ENCODE measurements at regions not wholly inside any gene's neighbourhood (a gene's known extent, or its start where the extent isn't known, plus 50 kb on each side); places are given as distances from the start of the nearest gene placed in this dataset.

- Histone ChIP-seq H2BK15ac (ENCODE audit: low read length) (no peak overlapping the region), H3K4me3 (ENCODE audit: extremely low read depth in 1 of 4, insufficient read depth in 2 of 4, low read depth in 3 of 4, low read length in 4 of 4) (no peak overlapping the region), H4K91ac (replicated peaks; ENCODE audit: insufficient read length, low read length) (no peak overlapping the region), H3K4ac (replicated peaks; ENCODE audit: insufficient read length, low read depth, low read length) (no peak overlapping the region), H3K9me3 (ENCODE audit: insufficient read depth in 2 of 2, low read depth in 1 of 2, low read length in 1 of 2) (no peaks in the 10 kb centered on the region), H2AFZ (ENCODE audit: low read length) (no peak overlapping the region), H3K23ac (ENCODE audit: insufficient read length) (no peak overlapping the region), H3K27me3 (replicated peaks in 1 of 4; ENCODE audit: control insufficient read depth in 3 of 4, extremely low read depth in 1 of 4, insufficient read depth in 3 of 4, low read length in 3 of 4) (no peaks in the 10 kb centered on the region), H3K79me2 (ENCODE audit: control insufficient read depth in 1 of 2, insufficient read depth in 2 of 2, low read length in 2 of 2) (no peaks in the 10 kb centered on the region), H3K4me2 (ENCODE audit: insufficient read depth in 1 of 2, low read depth in 2 of 2, low read length in 2 of 2) (no peak overlapping the region), H4K20me1 (replicated peaks in 1 of 2; ENCODE audit: control insufficient read depth in 1 of 2, insufficient read depth in 2 of 2, low read length in 2 of 2) (no peaks in the 10 kb centered on the region), H3K79me1 (ENCODE audit: low read depth, low read length) (no peaks in the 10 kb centered on the region), H2BK120ac (replicated peaks; ENCODE audit: low read depth, low read length) (no peak overlapping the region), H3K4me1 (replicated peaks in 1 of 4; ENCODE audit: control insufficient read depth in 3 of 4, insufficient read depth in 4 of 4, low read length in 3 of 4) (no peaks in the 10 kb centered on the region), H3K18ac (ENCODE audit: extremely low read depth, low read length) (no peak overlapping the region), H3K27ac (ENCODE audit: low read depth, low read length) (no peak overlapping the region), H3K9ac (replicated peaks in 1 of 4; ENCODE audit: extremely low read depth in 1 of 4, low read depth in 3 of 4, low read length in 3 of 4) (no peak overlapping the region), H2AK5ac (ENCODE audit: low read depth, low read length) (no peak overlapping the region), H2BK5ac (ENCODE audit: low read depth, low read length) (no peak overlapping the region), H2BK12ac (ENCODE audit: low read depth, low read length) (no peak overlapping the region), H4K8ac (ENCODE audit: extremely low read depth, insufficient read depth, low read length) (no peak overlapping the region), H2BK20ac (ENCODE audit: low read length) (no peak overlapping the region), H3K23me2 (ENCODE audit: low read depth, low read length) (no peaks in the 10 kb centered on the region; the same call in 1 of the 2 replicates), H3K14ac (ENCODE audit: insufficient read length) (no peak overlapping the region), H3K36me3 (ENCODE audit: control insufficient read depth in 2 of 4, insufficient read depth in 4 of 4, low read length in 3 of 4) (no peaks in the 10 kb centered on the region), H4K5ac (ENCODE audit: insufficient read length, low read depth, low read length) (no peak overlapping the region), H3K56ac (replicated peaks; ENCODE audit: insufficient read length, low read depth, low read length) (no peak overlapping the region)
- ChIA-PET CTCF (ENCODE audit: partially characterized antibody) (no interaction called here), POLR2A (ENCODE audit: partially characterized antibody) (no interaction called here)
- TF ChIP-seq CBX5 (IDR thresholded peaks at IDR 0.05; ENCODE audit: low read depth, low read length) (no peak), ASH2L (IDR thresholded peaks at IDR 0.05; ENCODE audit: low read length) (no peak), MAFK (IDR thresholded peaks at IDR 0.05; ENCODE audit: low read depth, low read length) (no peak), JUN (IDR thresholded peaks at IDR 0.05; ENCODE audit: low read depth, low read length) (no peak), YY1 (IDR thresholded peaks at IDR 0.05; ENCODE audit: low read depth, low read length) (no peak), PHF8 (conservative IDR thresholded peaks at IDR 0.05; ENCODE audit: low read depth, low read length) (no peak), RBBP5 (IDR thresholded peaks at IDR 0.05; ENCODE audit: borderline replicate concordance, low read depth, low read length) (no peak), KDM4A (IDR thresholded peaks at IDR 0.05; ENCODE audit: low read depth, low read length, severe bottlenecking) (no peak), ATF3 (IDR thresholded peaks at IDR 0.05; ENCODE audit: insufficient read depth, low read depth, low read length) (no peak)
- WGBS, 2 experiments (ENCODE audit: extremely low coverage in 1 of 2, insufficient coverage in 1 of 2, insufficient read length in 1 of 2, insufficient replicate concordance in 2 of 2, low coverage in 1 of 2, low lambda C conversion rate in 2 of 2, missing lambda C conversion rate in 1 of 2): 94% methylated on average over 1 of the region's 1 CpG; no CpG with 5 or more reads in 1 of the 2 experiments
- FAIRE-seq (no peak), DNase-seq (ENCODE audit: low read depth in 1 of 2, low spot score in 2 of 2) (no peak)
Measured at GRCh38 chr6:104531646-104532045, 328.1 kb downstream of the HACE1 start.

All from H1 (cell line).